Body of pancreas (tissue), 4 donors: ENCODE measurements at regions not wholly inside any gene's neighbourhood (a gene's known extent, or its start where the extent isn't known, plus 50 kb on each side); places are given as distances from the start of the nearest gene placed in this dataset.

Experiments
- CTCF ChIP-seq, 7 experiments: fragments of 450-650 bp in 4 of 7; fragments of 200-600 bp in 3 of 7; sonication (generic) in 3 of 7; IDR thresholded peaks; one replicate each; pipeline ENCODE4 v1.5.1; 2016 to 2019; ENCODE audit warnings: antibody characterized with exemption in 7 of 7
- POLR2A ChIP-seq, 3 donors: fragments of 450-650 bp; IDR thresholded peaks; one replicate each; pipeline ENCODE4 v1.6.1; 2016; ENCODE audit warnings: antibody characterized with exemption in 3 of 3, mild to moderate bottlenecking in 2 of 3

- TF ChIP-seq CTCF (IDR thresholded peaks at IDR 0.05) (no peak), POLR2A (IDR thresholded peaks at IDR 0.05) (no peak)
Observed at GRCh38 chr18:57976230-57976773, 67.7 kb upstream of the NEDD4L start.
